Endothelial cell of umbilical vein (primary cell): ENCODE measurements at regions not wholly inside any gene's neighbourhood (a gene's known extent, or its start where the extent isn't known, plus 50 kb on each side); places are given as distances from the start of the nearest gene placed in this dataset.

Experiments used
- FOS ChIP-seq: IDR thresholded peaks from 2 replicates; pipeline ENCODE4 v1.6.1; 2011; ENCODE audit warnings: mild to moderate bottlenecking, low read length, moderate library complexity, borderline replicate concordance; ENCODE audit not compliant: insufficient read depth
- JUN ChIP-seq: IDR thresholded peaks from 2 replicates; pipeline ENCODE4 v1.6.1; 2011; ENCODE audit warnings: borderline replicate concordance, low read depth; ENCODE audit not compliant: insufficient read length, insufficient read depth
- MYC ChIP-seq: IDR thresholded peaks from one replicate; pipeline ENCODE4 v1.6.1; 2011; ENCODE audit warnings: mild to moderate bottlenecking, low read depth, low read length
- TF ChIP-seq, protein P1 (sequence below), 2 donors: IDR thresholded peaks; 1 replicate in 1 of 2; 2 replicates in 1 of 2; pipeline ENCODE4 v1.5.1; 2011; ENCODE audit warnings: low read length in 2 of 2, mild to moderate bottlenecking in 2 of 2, moderate library complexity in 2 of 2, control low read depth in 1 of 2, inconsistent platforms in 1 of 2, low read depth in 1 of 2; ENCODE audit not compliant: insufficient read depth in 1 of 2; ENCODE audit errors: extremely low read depth in 1 of 2
- TF ChIP-seq, protein P2 (sequence below): IDR thresholded peaks from 2 replicates; pipeline ENCODE4 v1.6.1; 2011; ENCODE audit not compliant: insufficient read depth, insufficient read length

DNA sequence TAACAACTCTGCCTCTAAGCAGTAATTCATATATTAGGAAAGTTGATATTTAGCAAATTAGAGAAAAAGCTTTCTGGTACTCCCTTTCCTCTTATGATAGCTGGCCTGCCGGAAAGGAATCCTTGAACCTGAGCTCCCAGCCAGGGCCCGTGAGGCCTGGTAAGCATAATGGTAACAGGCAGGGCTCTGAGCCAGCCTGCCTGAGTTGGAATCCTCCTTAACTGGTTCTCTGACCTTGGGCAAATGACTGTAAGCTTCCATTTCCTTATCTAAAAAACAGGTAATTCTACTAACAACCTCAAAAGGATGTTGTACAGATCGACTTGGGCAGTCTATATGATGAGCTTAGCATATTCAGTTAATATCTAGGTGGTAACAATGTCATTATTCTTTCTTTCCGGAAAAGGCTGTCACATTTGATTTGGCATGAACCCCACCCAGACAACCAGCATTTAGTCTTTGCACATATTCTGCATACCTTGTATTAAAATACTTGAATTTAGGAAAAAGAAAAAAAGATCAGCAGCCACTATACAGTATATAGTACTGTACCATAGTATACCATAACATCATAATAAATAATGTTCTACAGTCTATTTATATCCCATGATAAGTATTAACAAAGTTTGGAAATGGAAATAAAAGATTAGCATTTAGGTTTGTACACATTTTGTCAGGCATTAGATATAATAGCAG lies 55.7 kb upstream of the MAP3K1 start:
- TF ChIP-seq, protein P1, sequence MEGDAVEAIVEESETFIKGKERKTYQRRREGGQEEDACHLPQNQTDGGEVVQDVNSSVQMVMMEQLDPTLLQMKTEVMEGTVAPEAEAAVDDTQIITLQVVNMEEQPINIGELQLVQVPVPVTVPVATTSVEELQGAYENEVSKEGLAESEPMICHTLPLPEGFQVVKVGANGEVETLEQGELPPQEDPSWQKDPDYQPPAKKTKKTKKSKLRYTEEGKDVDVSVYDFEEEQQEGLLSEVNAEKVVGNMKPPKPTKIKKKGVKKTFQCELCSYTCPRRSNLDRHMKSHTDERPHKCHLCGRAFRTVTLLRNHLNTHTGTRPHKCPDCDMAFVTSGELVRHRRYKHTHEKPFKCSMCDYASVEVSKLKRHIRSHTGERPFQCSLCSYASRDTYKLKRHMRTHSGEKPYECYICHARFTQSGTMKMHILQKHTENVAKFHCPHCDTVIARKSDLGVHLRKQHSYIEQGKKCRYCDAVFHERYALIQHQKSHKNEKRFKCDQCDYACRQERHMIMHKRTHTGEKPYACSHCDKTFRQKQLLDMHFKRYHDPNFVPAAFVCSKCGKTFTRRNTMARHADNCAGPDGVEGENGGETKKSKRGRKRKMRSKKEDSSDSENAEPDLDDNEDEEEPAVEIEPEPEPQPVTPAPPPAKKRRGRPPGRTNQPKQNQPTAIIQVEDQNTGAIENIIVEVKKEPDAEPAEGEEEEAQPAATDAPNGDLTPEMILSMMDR (IDR thresholded peaks at IDR 0.05; ENCODE audit: extremely low read depth in 1 of 2, insufficient read depth in 1 of 2, low read depth in 1 of 2, low read length in 2 of 2), result no peak
- TF ChIP-seq, protein P2, sequence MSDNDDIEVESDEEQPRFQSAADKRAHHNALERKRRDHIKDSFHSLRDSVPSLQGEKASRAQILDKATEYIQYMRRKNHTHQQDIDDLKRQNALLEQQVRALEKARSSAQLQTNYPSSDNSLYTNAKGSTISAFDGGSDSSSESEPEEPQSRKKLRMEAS, result no peak
- TF ChIP-seq MYC (no peak), FOS (no peak), JUN (no peak)
